Panc1 (cell line): ENCODE measurements at regions not wholly inside any gene's neighbourhood (a gene's known extent, or its start where the extent isn't known, plus 50 kb on each side); places are given as distances from the start of the nearest gene placed in this dataset.

Experiments used
- ATAC-seq: fragments of 200-7000 bp; cut with Tn5 transposase; 2 replicates; pipeline ENCODE4 v1.9.1; 2020; ENCODE audit warnings: mild to moderate bottlenecking, moderate library complexity
- BruUV-seq: library from RNA; stranded (reverse); fragments of 400-500 nt; replicated peaks from 2 replicates; lab custom pipeline; 2021; lab: Mats Ljungman, UMichigan
- CTCF ChIA-PET: fragments of 300-600 bp; sonication (Branson Sonifier 250); formaldehyde crosslinking; loops from one replicate; lab custom pipeline; 2022; ENCODE audit warnings: antibody characterized with exemption; lab: Charles Lee
- POLR2A ChIA-PET: fragments of 300-600 bp; sonication (Branson Sonifier 250); formaldehyde crosslinking; loops from one replicate; lab custom pipeline; 2022; ENCODE audit warnings: antibody characterized with exemption; lab: Charles Lee
- DNase-seq: peaks from one replicate; pipeline ENCODE4 v3.0.0-alpha.2; 2010; ENCODE audit warnings: low read depth, low spot score
- H3K27ac ChIP-seq: 2 replicates; pipeline ENCODE4 v1.5.1; 2011; ENCODE audit warnings: mild to moderate bottlenecking, low read length, inconsistent platforms
- H3K27me3 ChIP-seq: fragments of 200-500 bp; sonication (Bioruptor generic); 2 replicates; pipeline ENCODE4 v1.6.0; 2014; ENCODE audit warnings: low read length, inconsistent platforms; ENCODE audit not compliant: control insufficient read depth, insufficient read depth
- H3K36me3 ChIP-seq: fragments of 200-500 bp; sonication (Bioruptor generic); 2 replicates; pipeline ENCODE4 v1.5.1; 2014; ENCODE audit warnings: inconsistent platforms, mild to moderate bottlenecking, low read length, moderate library complexity; ENCODE audit not compliant: control insufficient read depth, insufficient read depth
- H3K4me1 ChIP-seq: 2 replicates; pipeline ENCODE4 v1.5.1; 2011; ENCODE audit warnings: inconsistent platforms, mild to moderate bottlenecking, low read length, moderate library complexity; ENCODE audit not compliant: control insufficient read depth, insufficient read depth
- H3K4me3 ChIP-seq, 2 experiments: 2 replicates each; pipeline ENCODE4 v1.5.1; 2011 to 2012; ENCODE audit warnings: low read depth in 2 of 2, low read length in 2 of 2, mild to moderate bottlenecking in 2 of 2, inconsistent platforms in 1 of 2, moderate library complexity in 1 of 2
- H3K9me3 ChIP-seq: fragments of 200-500 bp; sonication (Bioruptor generic); 2 replicates; pipeline ENCODE4 v1.5.1; 2014; ENCODE audit warnings: low read depth, mild to moderate bottlenecking, inconsistent platforms, low read length, moderate library complexity; ENCODE audit not compliant: control insufficient read depth, insufficient read depth
- CTCF ChIP-seq: fragments of 450-650 bp; IDR thresholded peaks from 2 replicates; pipeline ENCODE4 v1.5.1; 2017; ENCODE audit warnings: mild to moderate bottlenecking
- POLR2AphosphoS5 ChIP-seq: IDR thresholded peaks from 2 replicates; pipeline ENCODE4 v1.6.1; 2012; ENCODE audit warnings: mild to moderate bottlenecking, low read depth, low read length, moderate library complexity
- REST ChIP-seq, 2 experiments: IDR thresholded peaks; 2 replicates each; pipeline ENCODE4 v1.6.1; 2011 to 2012; ENCODE audit warnings: low read depth in 2 of 2, control low read depth in 1 of 2, low read length in 1 of 2, mild to moderate bottlenecking in 1 of 2, moderate library complexity in 1 of 2; ENCODE audit not compliant: insufficient read depth in 1 of 2
- SIN3A ChIP-seq: IDR thresholded peaks from 2 replicates; pipeline ENCODE4 v1.6.1; 2012; ENCODE audit warnings: low read depth, mild to moderate bottlenecking, low read length, moderate library complexity, borderline replicate concordance; ENCODE audit not compliant: insufficient read depth
- TCF7L2 ChIP-seq: IDR thresholded peaks from 2 replicates; pipeline ENCODE4 v1.6.1; 2011; ENCODE audit warnings: mild to moderate bottlenecking, low read depth, low read length, inconsistent platforms
- in situ Hi-C: cut with HindIII; loops from 2 replicates; pipeline ENCODE4 v1.10.0; 2016; ENCODE audit warnings: low sequenced_read_pairs, low pct_unique_long_range_greater_than_20kb
- intact Hi-C: fragments of 100-400 bp; cut with micrococcal nuclease; formaldehyde crosslinking; loops from one replicate; pipeline ENCODE4 v1.10.0; 2022; ENCODE audit not compliant: unreplicated experiment

GRCh38 chr4:14883166-14883565 is 119.1 kb upstream of the CPEB2 start:
- Histone ChIP-seq H3K9me3 (no peaks in the 10 kb centered on the region), H3K4me1 (no peaks in the 10 kb centered on the region), H3K36me3 (no peaks in the 10 kb centered on the region), H3K27ac (no peak overlapping the region), H3K27me3 (no peaks in the 10 kb centered on the region), H3K4me3 (no peak overlapping the region)
- BruUV-seq: no TSS peak
- TF ChIP-seq POLR2AphosphoS5: no peak
- TF ChIP-seq CTCF: no peak
- TF ChIP-seq REST (IDR thresholded peaks at IDR 0.05; ENCODE audit: insufficient read depth in 1 of 2, low read depth in 2 of 2, low read length in 1 of 2): no peak
- in situ Hi-C loops (no loop called here), intact Hi-C loops (no loop called here)
- DNase-seq: no peak
- ChIA-PET POLR2A (no interaction called here), CTCF (no interaction called here)
- no peak for ATAC-seq

- CTCF ChIA-PET: no interaction called here
- no peaks in the 10 kb centered on the region for H3K4me1 ChIP-seq
- H3K27ac ChIP-seq: no peak overlapping the region
- intact Hi-C loops (no loop called here), in situ Hi-C loops (no loop called here)
- BruUV-seq: no TSS peak
- ATAC-seq (no peak), DNase-seq (no peak)
- H3K9me3 ChIP-seq: no peaks in the 10 kb centered on the region
- no peak overlapping the region for H3K4me3 ChIP-seq
- H3K27me3 ChIP-seq: no peaks in the 10 kb centered on the region
- POLR2A ChIA-PET: no interaction called here
- H3K36me3 ChIP-seq: no peaks in the 10 kb centered on the region
- TF ChIP-seq SIN3A: no peak
- TF ChIP-seq CTCF: no peak
- TF ChIP-seq REST (IDR thresholded peaks at IDR 0.05; ENCODE audit: insufficient read depth in 1 of 2, low read depth in 2 of 2, low read length in 1 of 2): no peak
- TF ChIP-seq POLR2AphosphoS5: no peak
- TF ChIP-seq TCF7L2: no peak
These were observed 118.6 kb upstream of the CPEB2 start for GRCh38 chr4:14883661-14884060.
